Gastrocnemius medialis (tissue), 4 donors: ENCODE measurements at regions not wholly inside any gene's neighbourhood (a gene's known extent, or its start where the extent isn't known, plus 50 kb on each side); places are given as distances from the start of the nearest gene placed in this dataset.

Source experiments
- POLR2A ChIP-seq, 2 donors: fragments of 450-650 bp; IDR thresholded peaks; one replicate each; pipeline ENCODE4 v1.6.1; 2017; ENCODE audit warnings: antibody characterized with exemption in 2 of 2, mild to moderate bottlenecking in 2 of 2, moderate library complexity in 2 of 2
- TF ChIP-seq, protein P1 (sequence below), 5 experiments: fragments of 450-650 bp in 3 of 5; fragments of 200-600 bp in 2 of 5; sonication (generic) in 2 of 5; IDR thresholded peaks in 4 of 5; conservative IDR thresholded peaks in 1 of 5; 1 replicate in 4 of 5; 2 replicates in 1 of 5; pipeline ENCODE4 v1.5.1; 2016 to 2019; ENCODE audit warnings: antibody characterized with exemption in 5 of 5, mild to moderate bottlenecking in 3 of 5, moderate library complexity in 3 of 5

DNA sequence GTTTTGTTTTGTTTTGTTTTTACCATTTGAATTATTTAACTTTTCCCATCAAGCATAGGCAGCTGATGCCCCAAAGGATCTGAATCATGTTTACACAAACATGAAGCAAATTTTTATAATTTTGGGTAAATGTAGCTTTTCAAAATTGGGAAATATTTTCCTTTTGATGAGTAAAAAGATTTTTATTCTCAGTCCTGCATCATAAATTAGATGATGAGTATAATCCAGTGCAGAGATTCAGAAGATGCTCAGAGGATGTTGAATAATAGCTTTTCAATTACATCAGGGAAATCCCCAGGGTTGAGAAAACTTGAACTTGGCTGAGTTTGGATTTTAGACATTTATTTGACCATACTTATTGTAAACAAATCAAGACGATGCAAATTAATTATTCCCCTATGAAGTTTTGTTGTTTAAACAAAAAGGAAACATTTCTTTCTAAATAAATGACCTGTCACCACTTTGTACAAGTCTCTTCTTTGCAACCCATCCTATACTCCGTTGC, 121.7 kb downstream of the FAM204A start:
- TF ChIP-seq, protein P1, sequence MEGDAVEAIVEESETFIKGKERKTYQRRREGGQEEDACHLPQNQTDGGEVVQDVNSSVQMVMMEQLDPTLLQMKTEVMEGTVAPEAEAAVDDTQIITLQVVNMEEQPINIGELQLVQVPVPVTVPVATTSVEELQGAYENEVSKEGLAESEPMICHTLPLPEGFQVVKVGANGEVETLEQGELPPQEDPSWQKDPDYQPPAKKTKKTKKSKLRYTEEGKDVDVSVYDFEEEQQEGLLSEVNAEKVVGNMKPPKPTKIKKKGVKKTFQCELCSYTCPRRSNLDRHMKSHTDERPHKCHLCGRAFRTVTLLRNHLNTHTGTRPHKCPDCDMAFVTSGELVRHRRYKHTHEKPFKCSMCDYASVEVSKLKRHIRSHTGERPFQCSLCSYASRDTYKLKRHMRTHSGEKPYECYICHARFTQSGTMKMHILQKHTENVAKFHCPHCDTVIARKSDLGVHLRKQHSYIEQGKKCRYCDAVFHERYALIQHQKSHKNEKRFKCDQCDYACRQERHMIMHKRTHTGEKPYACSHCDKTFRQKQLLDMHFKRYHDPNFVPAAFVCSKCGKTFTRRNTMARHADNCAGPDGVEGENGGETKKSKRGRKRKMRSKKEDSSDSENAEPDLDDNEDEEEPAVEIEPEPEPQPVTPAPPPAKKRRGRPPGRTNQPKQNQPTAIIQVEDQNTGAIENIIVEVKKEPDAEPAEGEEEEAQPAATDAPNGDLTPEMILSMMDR (IDR thresholded peaks at IDR 0.05 in 4 of 5, conservative IDR thresholded peaks at IDR 0.05 in 1 of 5), result no peak
- TF ChIP-seq POLR2A (IDR thresholded peaks at IDR 0.05), result no peak
